GM03348 (cell line): ENCODE measurements at regions not wholly inside any gene's neighbourhood (a gene's known extent, or its start where the extent isn't known, plus 50 kb on each side); places are given as distances from the start of the nearest gene placed in this dataset.

ENCODE experiments used
- DNase-seq: peaks from one replicate; pipeline ENCODE4 v3.0.0; 2012; ENCODE audit warnings: low spot score

DNA sequence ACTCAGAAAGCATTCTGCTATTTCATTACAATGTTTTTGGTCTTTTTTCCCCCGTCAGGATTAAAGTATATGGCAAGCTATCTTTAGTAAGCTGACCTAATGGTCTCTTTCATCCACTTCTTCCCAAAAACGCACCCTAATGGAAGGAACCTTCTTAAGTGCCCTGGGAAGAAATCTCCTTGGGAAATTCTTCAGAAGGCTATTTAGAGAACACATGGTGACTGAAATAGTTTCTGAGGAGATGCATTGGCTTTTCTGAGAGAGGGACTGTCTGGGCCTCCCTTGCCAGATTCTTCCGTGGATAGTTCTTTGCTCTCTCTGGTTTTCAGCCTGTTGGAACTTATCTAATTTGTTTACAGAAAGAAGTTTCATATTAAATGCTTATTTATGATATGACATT, 524.1 kb upstream of the MEF2C start:
- DNase-seq, result no peak

DNA sequence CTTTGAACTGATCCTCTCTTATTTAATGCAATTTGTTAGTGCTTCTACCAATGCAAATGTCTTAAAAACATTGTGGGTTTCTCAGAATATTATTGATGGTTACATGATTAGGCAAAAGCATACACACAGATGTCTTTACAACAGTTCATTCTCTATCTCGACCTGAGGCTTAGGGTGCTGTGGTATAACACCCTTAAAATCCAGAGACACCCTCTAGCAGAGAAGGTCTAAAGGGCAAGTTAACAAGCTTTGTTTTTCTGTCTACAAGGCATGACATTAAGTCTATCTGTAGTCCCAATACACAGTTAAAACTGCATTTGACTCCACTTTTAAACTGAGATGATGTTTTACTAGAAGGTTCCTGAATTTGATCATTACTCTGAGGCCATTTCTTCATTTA, 518.7 kb upstream of the MEF2C start:
- no peak for DNase-seq

DNA sequence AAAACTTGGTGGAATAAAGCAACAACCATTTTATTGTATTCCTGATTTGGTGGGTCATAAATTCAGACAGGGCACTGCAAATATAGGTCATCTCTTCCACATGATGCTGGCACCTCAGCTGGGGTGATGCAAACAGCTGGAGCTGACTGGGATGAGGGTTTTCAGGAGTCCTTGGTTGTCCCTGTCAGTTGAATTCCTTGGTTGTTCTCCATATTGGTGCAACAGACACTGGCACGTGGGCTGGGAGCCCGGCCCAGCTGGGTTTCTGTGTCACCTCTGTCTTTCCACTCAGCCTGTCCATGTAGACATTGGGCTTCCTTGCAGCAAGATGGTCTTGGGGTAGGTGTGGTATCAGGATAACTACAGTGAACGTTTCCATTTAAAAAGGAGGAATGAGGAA, 518.0 kb upstream of the MEF2C start:
- no peak for DNase-seq

DNA sequence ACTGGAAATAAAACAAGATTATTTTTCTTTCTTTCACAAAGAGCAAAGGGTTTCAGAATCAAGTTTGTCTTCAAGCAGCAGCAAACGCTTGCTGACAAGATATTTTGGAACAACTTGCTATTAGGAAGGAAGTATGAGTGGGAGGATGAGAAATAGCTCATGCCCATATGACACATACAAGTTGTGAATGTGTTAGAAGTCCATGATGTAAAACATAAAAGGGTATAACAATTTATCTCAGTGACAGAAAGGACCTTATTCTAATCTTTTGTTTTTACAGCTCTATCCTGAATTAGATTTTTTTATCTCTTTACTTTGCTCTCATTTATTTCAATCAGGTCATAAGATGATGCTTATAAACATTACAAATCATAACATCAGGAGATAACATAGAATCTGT, 516.6 kb upstream of the MEF2C start:
- DNase-seq, result peak; percentile 34

DNA sequence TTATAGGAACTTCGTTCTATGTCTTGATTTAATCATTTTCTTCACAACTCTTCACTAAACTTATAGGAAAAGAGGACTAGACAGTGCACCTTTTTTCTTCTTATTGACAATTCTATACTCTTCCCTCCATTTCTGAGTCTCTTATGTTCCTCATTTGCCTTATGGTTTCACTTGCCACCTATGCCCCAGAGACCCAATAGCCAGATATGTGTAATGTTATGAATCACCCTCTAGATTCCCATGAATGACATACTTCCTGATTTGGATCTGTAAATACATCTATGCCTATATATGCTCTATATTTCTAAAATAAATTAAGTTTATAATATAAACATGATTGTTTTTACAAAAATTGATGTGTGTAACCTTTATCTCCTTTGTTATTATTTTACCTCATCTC, 514.1 kb upstream of the MEF2C start:
- DNase-seq, result no peak

DNA sequence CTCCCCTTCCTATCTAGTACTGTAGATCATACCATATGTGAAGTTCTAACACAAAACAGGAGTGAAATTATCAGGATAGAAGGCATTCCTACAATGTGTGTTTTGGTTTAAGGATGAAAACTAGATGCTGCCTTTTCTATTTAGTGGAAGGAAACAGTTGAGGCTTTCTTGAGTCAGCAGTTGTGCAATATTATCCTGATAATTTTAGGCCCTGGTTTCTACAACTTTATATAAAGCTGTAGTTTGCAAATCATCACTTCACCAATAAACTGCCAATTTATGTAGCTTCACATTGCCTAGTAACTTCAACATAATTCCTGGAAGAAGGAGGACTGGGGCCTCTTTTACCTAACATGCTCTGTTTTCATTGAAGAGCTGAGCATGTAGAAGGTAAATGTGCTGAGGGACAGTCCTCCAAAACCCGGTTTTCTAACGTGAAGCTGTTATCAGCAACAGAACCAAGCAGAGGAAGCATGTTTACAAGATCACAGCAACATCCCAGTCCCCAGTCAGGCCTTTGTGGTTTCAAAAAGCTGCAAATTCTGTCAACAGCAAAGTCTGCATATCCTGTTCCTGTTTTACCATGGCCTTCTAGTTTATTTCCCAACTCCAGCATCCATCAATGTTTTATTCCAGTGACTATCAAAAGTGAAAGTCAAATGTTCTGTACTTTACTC, 513.4 kb upstream of the MEF2C start:
- peak; percentile 17 for DNase-seq

DNA sequence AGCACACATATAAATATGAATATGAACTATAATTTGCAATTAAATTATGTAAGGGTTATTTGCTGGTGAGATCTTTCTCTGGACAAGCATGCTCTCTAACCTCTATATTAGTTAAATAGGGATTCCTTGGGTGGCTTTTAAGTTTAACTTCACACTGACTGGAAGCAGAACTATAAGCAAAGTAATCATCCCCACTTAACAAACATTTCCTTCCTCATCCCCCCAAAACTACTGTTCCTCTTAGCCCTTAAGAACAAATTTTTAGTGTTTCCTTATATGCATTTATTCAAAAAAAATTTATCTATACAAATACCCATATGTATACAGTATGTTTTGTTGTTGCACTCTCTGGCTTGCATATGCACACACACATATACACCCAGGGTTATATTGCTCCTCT, 512.1 kb upstream of the MEF2C start:
- no peak for DNase-seq

DNA sequence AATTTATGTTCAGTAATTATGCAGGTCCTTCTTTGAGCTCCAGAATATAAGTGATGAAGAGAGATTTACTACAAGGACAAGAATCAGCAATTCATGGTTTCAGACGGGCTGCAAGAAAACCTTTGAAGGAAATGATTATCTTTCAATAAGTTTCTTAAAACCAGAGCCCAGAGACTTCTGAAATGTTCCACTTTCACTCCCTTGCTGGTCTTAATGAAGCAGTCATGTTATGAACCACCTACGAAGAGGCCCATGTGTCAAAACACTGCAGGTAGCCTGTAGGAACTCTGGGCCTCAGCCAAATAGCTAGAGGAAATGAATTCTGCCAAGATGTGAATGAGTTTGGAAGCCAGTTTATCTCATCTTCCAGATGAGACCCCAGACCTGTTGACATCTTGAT, 505.9 kb upstream of the MEF2C start:
- no peak for DNase-seq

DNA sequence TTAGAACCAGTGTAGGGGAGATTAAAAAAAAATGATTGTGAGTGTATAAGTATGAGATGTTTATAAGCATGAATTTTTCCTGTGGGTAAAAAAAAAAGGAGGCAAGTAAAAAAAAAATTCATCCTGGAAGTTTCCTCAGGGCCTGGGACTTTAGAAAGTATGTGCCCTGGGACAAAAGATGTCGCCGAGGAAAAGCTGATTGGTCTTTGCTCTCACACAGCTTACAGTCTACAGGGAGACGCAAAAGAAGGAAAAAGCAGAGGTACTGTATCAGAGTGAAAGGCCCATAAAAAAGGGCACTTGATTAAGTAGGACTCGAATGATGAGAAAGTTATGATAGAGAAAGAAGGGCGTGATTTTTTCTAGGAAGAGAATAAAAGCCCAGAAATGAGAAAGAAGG, 501.4 kb upstream of the MEF2C start:
- no peak for DNase-seq

DNA sequence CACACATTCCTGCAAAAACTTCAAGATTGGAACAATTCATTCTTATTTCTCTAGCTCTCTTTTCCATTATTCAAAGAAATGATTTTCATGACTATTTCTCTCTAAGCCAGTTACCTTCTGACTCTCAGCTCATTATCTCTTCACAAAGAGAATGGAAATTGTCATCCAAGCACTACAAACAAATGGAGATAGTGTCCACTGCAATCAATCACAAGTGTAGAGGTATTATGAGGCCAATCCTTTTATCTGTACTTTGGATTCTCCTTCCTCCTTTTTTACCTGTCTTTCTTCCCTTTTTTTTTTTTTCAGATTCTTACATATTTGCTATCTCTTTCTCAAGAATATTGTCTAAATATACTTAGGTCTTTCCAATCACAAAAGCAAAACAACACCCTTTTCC, 497.7 kb upstream of the MEF2C start:
- DNase-seq, result no peak

DNA sequence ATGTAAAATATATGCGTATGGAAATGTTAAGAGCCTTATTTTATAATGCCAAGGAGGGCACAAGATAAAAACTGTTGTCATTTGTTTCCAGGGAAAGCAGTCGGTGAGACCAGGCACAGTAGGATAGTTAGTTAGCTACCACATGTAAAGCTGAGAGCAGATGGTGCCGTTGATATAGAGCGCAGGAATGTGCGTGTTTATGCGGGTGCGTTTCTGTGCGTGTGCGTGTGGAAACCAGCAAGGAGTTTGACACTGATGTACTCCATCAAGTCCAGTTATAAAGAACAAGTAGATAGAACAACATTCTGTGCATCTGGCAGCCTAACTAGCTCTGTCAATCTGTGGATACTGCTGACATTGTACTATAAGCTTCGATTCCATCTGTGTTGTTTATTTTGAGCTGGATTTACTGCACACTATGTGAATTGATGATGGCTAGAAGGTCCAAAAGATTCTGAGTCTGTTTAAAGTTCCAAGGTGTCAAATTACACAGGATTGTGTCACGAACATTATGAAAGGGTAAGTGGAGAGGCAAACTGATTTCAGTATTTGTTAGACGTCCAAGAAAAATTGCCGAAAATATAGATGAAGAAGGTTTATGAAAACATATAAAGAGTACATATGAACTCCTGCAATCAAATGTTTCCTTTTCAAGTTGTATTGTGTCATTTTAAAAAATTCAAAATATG, 494.9 kb upstream of the MEF2C start:
- no peak for DNase-seq

DNA sequence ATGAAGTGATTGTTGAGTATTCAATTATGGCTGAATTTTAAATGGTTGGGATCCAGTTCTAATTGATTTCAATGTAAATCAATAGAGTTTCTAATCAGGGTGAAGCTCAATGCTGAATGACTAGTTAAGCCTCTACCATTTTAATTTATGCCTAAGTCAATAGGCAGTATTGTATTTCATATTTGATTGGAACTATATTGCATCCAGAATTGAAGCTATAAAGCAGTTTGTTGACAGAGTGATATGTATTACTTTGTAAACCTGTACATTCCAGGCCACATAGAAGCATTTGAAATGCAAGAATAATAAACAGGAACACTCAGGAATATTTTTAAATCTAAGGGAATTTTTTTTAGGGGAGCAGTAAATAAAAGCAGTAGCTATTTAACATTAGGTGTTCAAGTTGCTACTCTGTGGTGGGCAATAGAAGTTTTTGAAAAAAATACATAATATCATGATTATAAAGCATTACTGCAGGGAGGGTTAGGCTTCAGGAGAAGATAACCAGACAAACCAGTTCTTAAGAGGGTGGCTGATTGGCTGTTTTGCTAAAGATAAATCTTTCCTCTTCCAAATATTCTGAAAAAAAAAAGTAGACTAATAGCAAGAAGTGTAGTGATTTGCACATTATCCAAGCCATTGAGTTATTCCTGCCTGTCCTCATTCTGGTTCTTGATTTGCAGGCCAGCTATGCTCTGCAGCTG, 492.0 kb upstream of the MEF2C start:
- no peak for DNase-seq

DNA sequence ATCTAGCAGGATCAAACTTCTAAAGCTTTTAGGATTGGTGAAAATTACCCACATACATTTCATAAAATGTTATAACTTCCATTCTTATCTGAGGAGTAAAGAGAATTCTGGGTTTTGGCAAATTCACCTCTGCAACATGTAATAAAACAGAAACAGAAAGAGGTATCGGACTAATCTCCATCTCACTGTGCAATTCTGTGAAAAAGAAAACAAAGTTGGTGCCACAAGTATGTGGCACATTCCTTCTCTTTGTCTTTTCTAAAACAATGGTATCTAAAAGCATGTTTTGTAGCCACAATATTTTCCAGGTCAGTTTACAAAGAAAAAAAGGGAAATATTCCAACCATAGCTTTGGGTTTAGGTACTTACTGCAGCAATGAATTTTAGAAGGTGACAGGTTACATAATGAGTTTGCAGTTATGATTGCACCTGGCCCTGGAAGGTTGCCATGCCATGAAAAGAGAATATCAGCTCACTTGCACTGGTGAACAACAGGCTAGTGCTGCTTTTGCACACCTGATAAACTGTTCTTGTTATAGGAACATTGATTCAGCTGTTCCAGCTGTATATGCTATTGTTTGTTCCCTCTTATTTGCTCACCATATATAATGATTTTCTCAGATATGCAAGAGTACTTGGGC, 491.3 kb upstream of the MEF2C start:
- DNase-seq, result no peak

DNA sequence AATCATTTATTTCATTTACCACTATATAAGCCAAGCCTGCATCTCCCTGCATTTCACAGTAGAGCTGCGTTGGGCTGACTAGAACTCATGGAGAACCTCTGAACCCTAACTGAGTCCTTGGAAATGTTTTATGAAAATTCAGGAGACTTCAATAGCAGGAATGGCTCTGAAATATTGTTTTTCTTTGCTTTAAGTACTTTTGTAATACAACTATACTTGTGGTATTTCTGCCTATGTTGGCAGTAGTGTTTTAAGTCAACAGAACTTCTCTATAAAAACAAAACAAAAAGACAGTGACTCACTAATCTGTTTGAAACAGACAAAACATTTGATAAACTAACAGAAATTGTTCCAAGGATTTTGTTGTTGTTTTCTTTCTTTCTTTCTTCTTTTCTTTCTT, 489.2 kb upstream of the MEF2C start:
- no peak for DNase-seq

DNA sequence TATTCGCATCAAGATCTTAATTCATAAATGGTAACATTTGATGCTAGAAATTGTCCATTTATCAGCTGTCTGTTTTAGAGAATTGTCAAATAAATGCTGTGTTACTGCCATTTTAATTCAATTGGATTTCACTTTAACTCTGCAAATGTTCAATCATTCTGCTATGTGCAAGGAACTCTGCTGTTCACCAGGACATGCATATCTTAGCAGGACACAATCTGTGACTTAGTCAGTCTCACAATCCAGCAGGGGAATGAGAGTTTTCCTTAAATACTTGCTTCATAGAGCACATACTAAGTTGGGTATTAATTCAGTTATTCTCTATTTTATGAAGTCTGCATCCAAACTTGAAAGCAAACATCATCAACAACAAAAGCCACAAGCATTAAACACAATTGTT, 488.7 kb upstream of the MEF2C start:
- no peak for DNase-seq

DNA sequence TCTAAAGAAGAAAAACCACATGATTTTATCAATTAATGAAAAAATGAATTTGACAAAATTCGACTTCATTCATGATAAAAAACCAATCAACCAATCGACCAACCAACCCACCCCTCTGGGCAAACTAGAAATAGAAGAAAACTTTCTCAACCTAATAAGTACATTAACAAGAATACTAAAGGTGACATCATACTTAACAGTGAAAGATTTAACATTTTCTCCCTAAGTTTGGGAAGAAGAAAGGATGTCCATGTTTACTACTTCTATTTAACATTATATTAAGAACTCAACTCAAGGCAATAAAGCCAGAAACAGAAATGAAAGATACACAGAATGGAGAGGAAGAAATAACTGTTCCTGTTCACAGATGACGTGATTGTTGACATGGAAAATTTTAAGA, 476.1 kb upstream of the MEF2C start:
- DNase-seq, result no peak

DNA sequence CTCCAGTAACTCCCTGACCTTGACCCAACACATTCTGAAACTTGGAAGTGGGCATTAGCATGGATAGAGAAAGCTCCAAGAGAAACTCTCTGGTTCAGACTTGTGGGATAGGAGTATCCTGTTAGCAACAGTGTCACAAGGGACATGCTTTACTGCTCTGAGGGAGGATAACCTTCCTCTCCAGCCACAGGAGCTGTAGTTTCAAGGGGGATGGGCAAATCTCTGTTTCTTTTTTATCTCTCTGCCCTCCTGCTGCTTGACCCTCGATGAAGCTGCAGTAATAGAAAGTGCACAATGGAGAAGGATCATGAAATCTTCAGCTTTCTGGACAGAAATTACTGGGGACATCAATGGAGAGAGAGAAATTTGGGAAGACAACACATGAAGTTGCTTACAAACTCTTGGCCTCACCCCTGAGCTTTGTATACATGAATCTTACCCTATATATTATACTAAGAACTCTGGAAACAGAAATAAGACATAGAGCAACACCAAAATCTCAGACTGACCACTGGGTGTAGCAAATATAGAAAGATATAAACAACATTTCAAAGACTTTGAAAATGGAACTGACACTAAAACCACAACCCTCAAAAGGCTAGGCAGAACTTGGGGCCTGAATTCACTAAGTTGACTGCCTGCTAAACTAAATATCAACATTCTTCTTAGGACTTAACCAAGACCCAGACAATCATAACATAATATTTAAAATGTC, 471.0 kb upstream of the MEF2C start:
- no peak for DNase-seq

DNA sequence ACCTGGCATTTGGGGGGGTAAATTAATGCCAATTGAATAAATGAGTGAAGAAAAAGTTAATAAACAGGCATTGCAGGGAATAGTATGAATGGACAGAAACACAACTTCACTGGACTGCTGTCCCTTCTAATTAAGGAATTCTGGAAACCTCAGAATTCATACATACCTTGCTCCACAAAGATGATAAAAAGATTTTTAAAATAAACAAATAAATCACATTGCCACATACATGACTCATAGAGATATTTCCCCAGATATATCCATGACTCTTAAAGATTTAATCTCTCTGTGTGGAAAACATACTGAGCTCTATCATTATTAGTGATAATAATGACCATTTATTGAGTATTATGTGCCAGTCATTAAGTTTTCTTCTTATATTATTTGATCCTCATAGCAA, 469.0 kb upstream of the MEF2C start:
- DNase-seq, result no peak

DNA sequence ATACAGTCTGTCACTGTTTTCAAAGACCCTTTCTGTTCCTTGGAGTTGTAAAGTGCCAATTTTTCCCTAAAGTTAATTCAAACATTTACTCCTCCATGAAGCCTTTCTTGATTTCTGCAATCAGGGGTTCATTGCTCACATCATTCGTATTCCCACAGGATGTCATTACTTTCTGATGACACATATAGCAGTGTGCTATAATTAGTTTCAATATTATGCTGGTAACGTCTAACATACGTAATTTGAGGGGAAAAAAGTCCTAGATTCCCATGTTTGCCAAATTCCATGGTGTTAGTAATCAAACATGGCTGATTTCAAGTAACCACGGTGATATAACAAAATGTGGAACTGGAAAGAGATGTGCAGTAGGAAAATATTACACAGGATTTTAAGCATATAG, 468.2 kb upstream of the MEF2C start:
- no peak for DNase-seq

DNA sequence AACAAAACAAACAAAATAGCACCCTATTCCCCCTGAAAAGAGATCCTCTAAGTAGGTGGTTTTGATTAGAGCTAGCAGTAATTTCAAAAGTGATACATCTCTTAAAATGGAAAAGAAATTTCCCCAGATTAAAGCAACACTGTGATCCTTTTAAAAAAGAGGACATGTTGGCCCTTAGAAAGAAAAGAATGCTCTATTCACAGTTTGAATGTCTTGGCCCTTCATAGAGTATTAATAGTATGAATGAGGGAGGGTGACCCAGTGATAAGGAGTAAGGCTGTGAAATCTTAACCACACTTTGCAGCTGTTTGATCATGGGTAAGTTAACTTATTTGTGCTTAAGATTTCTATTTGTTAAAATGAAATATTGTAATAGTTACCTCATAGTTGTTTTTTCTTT, 467.7 kb upstream of the MEF2C start:
- DNase-seq, result no peak

DNA sequence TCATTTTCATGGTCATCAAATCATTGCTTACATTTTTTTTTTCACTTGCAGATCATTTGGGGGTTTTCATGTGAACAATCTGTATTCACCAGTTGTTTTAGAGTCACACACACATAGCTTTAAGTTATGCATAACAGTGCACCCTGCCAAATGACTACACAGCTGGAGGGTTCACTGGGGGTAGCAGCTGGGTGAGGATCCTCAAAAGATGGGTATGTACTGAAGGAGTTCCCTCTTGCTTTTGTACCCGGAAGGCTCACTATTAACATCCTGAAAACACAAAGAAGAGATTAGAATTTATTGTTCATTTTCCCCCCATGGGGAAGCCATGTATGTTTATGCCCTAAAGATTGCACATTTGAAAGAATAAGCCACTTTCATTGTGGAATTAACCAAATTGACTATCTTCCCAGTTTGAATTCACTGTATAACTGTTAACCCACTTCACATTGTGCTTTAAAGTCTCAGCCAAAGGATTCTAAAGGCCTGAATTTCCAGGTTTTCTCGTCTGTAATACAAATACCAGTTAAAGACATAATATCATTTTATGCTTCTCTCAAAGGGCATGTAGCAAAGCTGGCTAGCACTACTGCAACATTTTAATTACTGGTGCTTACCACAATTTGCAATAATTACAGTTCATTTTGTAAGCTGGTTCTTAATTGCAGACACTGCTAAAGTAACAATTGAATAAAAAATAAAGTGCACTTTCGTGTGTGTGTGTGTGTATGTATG, 466.4 kb upstream of the MEF2C start:
- no peak for DNase-seq

DNA sequence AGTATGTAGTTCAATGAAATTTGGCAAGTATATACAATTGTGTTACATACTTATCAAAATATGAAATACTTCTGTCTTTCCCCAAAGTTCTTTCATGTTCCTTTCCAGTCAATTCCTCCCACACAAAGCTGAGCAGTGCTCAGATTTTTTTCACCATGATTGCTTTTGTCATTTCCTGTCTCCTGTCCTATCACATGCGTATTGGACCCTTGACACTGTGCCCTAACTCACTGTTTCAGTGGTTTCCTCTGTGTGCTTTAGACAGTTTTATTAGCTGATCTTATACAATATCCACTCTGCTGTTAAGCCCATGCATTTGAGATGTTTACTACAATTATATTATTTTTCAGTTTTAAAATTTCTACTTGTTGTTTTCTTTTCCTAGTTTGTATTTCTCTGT, 463.6 kb upstream of the MEF2C start:
- DNase-seq, result no peak
